HG03039 (cell line): ENCODE measurements at regions not wholly inside any gene's neighbourhood (a gene's known extent, or its start where the extent isn't known, plus 50 kb on each side); places are given as distances from the start of the nearest gene placed in this dataset.

ENCODE experiments used
- ATAC-seq: cut with Tn5 transposase; IDR thresholded peaks from one replicate; pipeline ENCODE4 v1.9.1; 2021; ENCODE audit warnings: mild to moderate bottlenecking, moderate library complexity; ENCODE audit not compliant: unreplicated experiment

- ATAC-seq: no peak
These were observed 77.7 kb upstream of the JUN start for GRCh38 chr1:58861506-58861905.

GRCh38 chr1:58862728-58863385, 79.0 kb upstream of the JUN start:
- ATAC-seq: no peak

- no peak for ATAC-seq
These were observed 80.8 kb upstream of the JUN start for GRCh38 chr1:58864654-58865053.

- ATAC-seq: no peak
These were observed 82.7 kb upstream of the JUN start for GRCh38 chr1:58866578-58866977.

GRCh38 chr1:58869638-58870297, 85.9 kb upstream of the JUN start:
- no peak for ATAC-seq

GRCh38 chr1:58870298-58870676, 86.4 kb upstream of the JUN start:
- no peak for ATAC-seq

GRCh38 chr1:58874342-58874741, 90.5 kb upstream of the JUN start:
- no peak for ATAC-seq

GRCh38 chr1:58874757-58875755, 91.2 kb upstream of the JUN start:
- no peak for ATAC-seq

GRCh38 chr1:58879464-58879863, 95.6 kb upstream of the JUN start:
- no peak for ATAC-seq

- ATAC-seq: no peak
These were observed 96.7 kb upstream of the JUN start for GRCh38 chr1:58880592-58880991.

GRCh38 chr1:58881471-58881994, 97.7 kb upstream of the JUN start:
- no peak for ATAC-seq

- ATAC-seq: no peak
These were observed 98.6 kb upstream of the JUN start for GRCh38 chr1:58882322-58882948.

GRCh38 chr1:58883037-58883887, 99.4 kb upstream of the JUN start:
- no peak for ATAC-seq

- ATAC-seq: no peak
These were observed 100.1 kb upstream of the JUN start for GRCh38 chr1:58883888-58884482.

GRCh38 chr1:58884706-58885661, 101.1 kb upstream of the JUN start:
- no peak for ATAC-seq

GRCh38 chr1:58885998-58886397, 102.2 kb upstream of the JUN start:
- ATAC-seq: no peak

- ATAC-seq: no peak
These were observed 102.8 kb upstream of the JUN start for GRCh38 chr1:58886611-58887010.

GRCh38 chr1:58887059-58887458, 103.2 kb upstream of the JUN start:
- no peak for ATAC-seq
